Heart left ventricle (tissue), 13 donors: ENCODE measurements at regions not wholly inside any gene's neighbourhood (a gene's known extent, or its start where the extent isn't known, plus 50 kb on each side); places are given as distances from the start of the nearest gene placed in this dataset.

Experiments used
- POLR2A ChIP-seq, 2 donors: fragments of 450-650 bp; IDR thresholded peaks; one replicate each; pipeline ENCODE4 v1.6.1; 2017; ENCODE audit warnings: antibody characterized with exemption in 2 of 2, mild to moderate bottlenecking in 2 of 2, moderate library complexity in 2 of 2
- TF ChIP-seq, protein P1 (sequence below), 12 donors: fragments of 200-600 bp; sonication (generic) in 4 of 12; IDR thresholded peaks; one replicate each; pipeline versions ENCODE4 v1.5.0 to v1.8.0; 2018 to 2022; ENCODE audit warnings: antibody characterized with exemption in 12 of 12, mild to moderate bottlenecking in 5 of 12
- donor health status: ischemic (EF 13 %, LVEDD 7.1; RV severe dilation, severe dysfunction).
- donor health status: DM: no; HTN: yes; CAD: no.
- donor health status: DM: no; HTN: no; CAD: no.
- donor health status: ischemic (EF 25% LVEDD 6.9; RV normal size, moderate dysfunction).
- donor health status: ischemic (EF 25% LVEDD 5.7; RV mildly dilated, moderate dysfunction).
- donor health status: ischemic (EF 35%, LVEDD 5.7; RV mildly dilated, moderate dysfunction).
- donor health status: nonischemic (EF 11% LVEDD 7.7; RV severe dilation, severe dysfunction).
- donor health status: DM: yes; HTN: yes; CAD: no.
- donor health status: PGD.
- donor health status: ischemic (EF 29% LVEDD 5.4; RV normal size, mild dysfunction).
- donor health status: nonischemic (EF 23%, LVEDD 6.1; RV moderate dilation, normal function).

DNA sequence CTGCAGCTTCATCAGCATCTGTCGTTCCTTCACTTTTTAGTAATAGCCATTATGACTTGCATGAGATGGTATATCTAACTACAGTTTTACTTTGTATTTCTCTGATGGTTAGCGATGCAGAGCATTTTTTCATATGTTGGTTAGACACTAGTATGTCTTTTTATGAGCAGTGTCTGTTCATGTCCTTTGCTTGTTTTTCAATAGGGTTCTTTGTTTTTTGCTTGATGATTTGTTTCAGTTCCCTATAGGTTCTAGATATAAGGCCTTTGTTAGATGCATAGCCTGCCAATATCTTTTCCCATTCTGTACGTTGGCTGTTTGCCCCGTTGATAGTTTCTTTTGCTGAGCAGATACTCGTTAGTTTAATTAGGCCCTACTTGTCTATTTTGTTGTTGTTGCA is 487.2 kb upstream of the BCHE start:
- TF ChIP-seq, protein P1, sequence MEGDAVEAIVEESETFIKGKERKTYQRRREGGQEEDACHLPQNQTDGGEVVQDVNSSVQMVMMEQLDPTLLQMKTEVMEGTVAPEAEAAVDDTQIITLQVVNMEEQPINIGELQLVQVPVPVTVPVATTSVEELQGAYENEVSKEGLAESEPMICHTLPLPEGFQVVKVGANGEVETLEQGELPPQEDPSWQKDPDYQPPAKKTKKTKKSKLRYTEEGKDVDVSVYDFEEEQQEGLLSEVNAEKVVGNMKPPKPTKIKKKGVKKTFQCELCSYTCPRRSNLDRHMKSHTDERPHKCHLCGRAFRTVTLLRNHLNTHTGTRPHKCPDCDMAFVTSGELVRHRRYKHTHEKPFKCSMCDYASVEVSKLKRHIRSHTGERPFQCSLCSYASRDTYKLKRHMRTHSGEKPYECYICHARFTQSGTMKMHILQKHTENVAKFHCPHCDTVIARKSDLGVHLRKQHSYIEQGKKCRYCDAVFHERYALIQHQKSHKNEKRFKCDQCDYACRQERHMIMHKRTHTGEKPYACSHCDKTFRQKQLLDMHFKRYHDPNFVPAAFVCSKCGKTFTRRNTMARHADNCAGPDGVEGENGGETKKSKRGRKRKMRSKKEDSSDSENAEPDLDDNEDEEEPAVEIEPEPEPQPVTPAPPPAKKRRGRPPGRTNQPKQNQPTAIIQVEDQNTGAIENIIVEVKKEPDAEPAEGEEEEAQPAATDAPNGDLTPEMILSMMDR (IDR thresholded peaks at IDR 0.05), result no peak
- no peak for TF ChIP-seq POLR2A (IDR thresholded peaks at IDR 0.05)
